GF-D8 (cell line): ENCODE measurements at regions not wholly inside any gene's neighbourhood (a gene's known extent, or its start where the extent isn't known, plus 50 kb on each side); places are given as distances from the start of the nearest gene placed in this dataset.
"Not testable (repeated sequence)": the region's sequence is repeated elsewhere in the genome, so short reads cannot be mapped to it uniquely, and the experiment has no call there.

Source experiments
- DNase-seq: peaks from one replicate; lab custom pipeline; 2025; lab: John Stamatoyannopoulos, UW

GRCh38 chr3:105228696-105229095, 138.0 kb upstream of the ALCAM start:
- no peak for DNase-seq

GRCh38 chr3:105232553-105232952, 134.2 kb upstream of the ALCAM start:
- DNase-seq, result no peak

- no peak for DNase-seq
These were observed 133.7 kb upstream of the ALCAM start for GRCh38 chr3:105233010-105233409.

GRCh38 chr3:105235221-105235620, 131.5 kb upstream of the ALCAM start:
- DNase-seq, result no peak

GRCh38 chr3:105235785-105236184, 130.9 kb upstream of the ALCAM start:
- DNase-seq, result no peak

GRCh38 chr3:105238367-105238766, 128.3 kb upstream of the ALCAM start:
- no peak for DNase-seq

GRCh38 chr3:105243076-105243475, 123.6 kb upstream of the ALCAM start:
- no peak for DNase-seq

- no peak for DNase-seq
These were observed 120.2 kb upstream of the ALCAM start for GRCh38 chr3:105246536-105246935.

GRCh38 chr3:105253225-105253624, 113.5 kb upstream of the ALCAM start:
- no peak for DNase-seq

- no peak for DNase-seq
These were observed 112.6 kb upstream of the ALCAM start for GRCh38 chr3:105254154-105254553.

GRCh38 chr3:105255350-105255749, 111.4 kb upstream of the ALCAM start:
- DNase-seq, result no peak

GRCh38 chr3:105259496-105259895, 107.2 kb upstream of the ALCAM start:
- DNase-seq, result no peak

GRCh38 chr3:105260385-105260784, 106.3 kb upstream of the ALCAM start:
- no peak for DNase-seq

GRCh38 chr3:105274536-105274935, 92.2 kb upstream of the ALCAM start:
- no peak for DNase-seq

GRCh38 chr3:105274958-105275357, 91.8 kb upstream of the ALCAM start:
- no peak for DNase-seq

- no peak for DNase-seq
These were observed 89.1 kb upstream of the ALCAM start for GRCh38 chr3:105277656-105278055.

GRCh38 chr3:105278688-105279087, 88.0 kb upstream of the ALCAM start:
- DNase-seq, result no peak

GRCh38 chr3:105281989-105282388, 84.7 kb upstream of the ALCAM start:
- no peak for DNase-seq

- no peak for DNase-seq
These were observed 81.8 kb upstream of the ALCAM start for GRCh38 chr3:105284876-105285275.

- no peak for DNase-seq
These were observed 81.0 kb upstream of the ALCAM start for GRCh38 chr3:105285653-105286241.

GRCh38 chr3:105293441-105293840, 73.3 kb upstream of the ALCAM start:
- no peak for DNase-seq

GRCh38 chr3:105296182-105296822, 70.4 kb upstream of the ALCAM start:
- DNase-seq, result not testable (repeated sequence)

- no peak for DNase-seq
These were observed 62.2 kb upstream of the ALCAM start for GRCh38 chr3:105304487-105304886.

- DNase-seq, result no peak
These were observed 51.6 kb upstream of the ALCAM start for GRCh38 chr3:105315144-105315543.
